Stimulated activated CD8-positive, alpha-beta memory T cell treated with anti-CD3 and anti-CD28 coated beads, Interleukin-7, amount 100 ng/mL, for 1 hour (primary cell): ENCODE measurements at regions not wholly inside any gene's neighbourhood (a gene's known extent, or its start where the extent isn't known, plus 50 kb on each side); places are given as distances from the start of the nearest gene placed in this dataset.

Source experiments
- DNase-seq, 2 donors: peaks; one replicate each; pipeline ENCODE4 v3.0.0-alpha.2; 2020; ENCODE audit warnings: low read depth in 2 of 2

- no peak for DNase-seq
Measured at GRCh38 chr2:226031647-226032501, 632.4 kb downstream of the NYAP2 start.

GRCh38 chr2:226030788-226031646 lies 631.5 kb downstream of the NYAP2 start:
- no peak for DNase-seq

- no peak for DNase-seq
Measured at GRCh38 chr2:226030369-226030768, 630.9 kb downstream of the NYAP2 start.

- DNase-seq: no peak
Measured at GRCh38 chr2:226023946-226024345, 624.4 kb downstream of the NYAP2 start.

- no peak for DNase-seq
Measured at GRCh38 chr2:226023383-226023782, 623.9 kb downstream of the NYAP2 start.

- no peak for DNase-seq
Measured at GRCh38 chr2:226020956-226021355, 621.4 kb downstream of the NYAP2 start.

- DNase-seq: no peak
Measured at GRCh38 chr2:226020176-226020575, 620.7 kb downstream of the NYAP2 start.

GRCh38 chr2:226018641-226019040 lies 619.1 kb downstream of the NYAP2 start:
- no peak for DNase-seq

GRCh38 chr2:226017537-226017936 lies 618.0 kb downstream of the NYAP2 start:
- no peak for DNase-seq

- no peak for DNase-seq
Measured at GRCh38 chr2:226017107-226017506, 617.6 kb downstream of the NYAP2 start.

GRCh38 chr2:226011716-226012450 lies 612.4 kb downstream of the NYAP2 start:
- no peak for DNase-seq

GRCh38 chr2:226002438-226002837 lies 602.9 kb downstream of the NYAP2 start:
- no peak for DNase-seq

GRCh38 chr2:226001716-226002115 lies 602.2 kb downstream of the NYAP2 start:
- no peak for DNase-seq

- DNase-seq: no peak
Measured at GRCh38 chr2:225999692-226000091, 600.2 kb downstream of the NYAP2 start.

- DNase-seq: no peak
Measured at GRCh38 chr2:225998653-225999052, 599.1 kb downstream of the NYAP2 start.

GRCh38 chr2:225998116-225998515 lies 598.6 kb downstream of the NYAP2 start:
- no peak for DNase-seq

- DNase-seq: no peak
Measured at GRCh38 chr2:225996462-225996828, 596.9 kb downstream of the NYAP2 start.

GRCh38 chr2:225995796-225996461 lies 596.4 kb downstream of the NYAP2 start:
- DNase-seq: no peak

- DNase-seq: no peak
Measured at GRCh38 chr2:225994748-225995405, 595.4 kb downstream of the NYAP2 start.

GRCh38 chr2:225993430-225993829 lies 593.9 kb downstream of the NYAP2 start:
- DNase-seq: no peak

- no peak for DNase-seq
Measured at GRCh38 chr2:225989809-225990208, 590.3 kb downstream of the NYAP2 start.
